NCI-H774 (cell line): ENCODE measurements at regions not wholly inside any gene's neighbourhood (a gene's known extent, or its start where the extent isn't known, plus 50 kb on each side); places are given as distances from the start of the nearest gene placed in this dataset.
"Not testable (repeated sequence)": the region's sequence is repeated elsewhere in the genome, so short reads cannot be mapped to it uniquely, and the experiment has no call there.

Source experiments
- DNase-seq: peaks from one replicate; lab custom pipeline; 2025; lab: John Stamatoyannopoulos, UW

DNA sequence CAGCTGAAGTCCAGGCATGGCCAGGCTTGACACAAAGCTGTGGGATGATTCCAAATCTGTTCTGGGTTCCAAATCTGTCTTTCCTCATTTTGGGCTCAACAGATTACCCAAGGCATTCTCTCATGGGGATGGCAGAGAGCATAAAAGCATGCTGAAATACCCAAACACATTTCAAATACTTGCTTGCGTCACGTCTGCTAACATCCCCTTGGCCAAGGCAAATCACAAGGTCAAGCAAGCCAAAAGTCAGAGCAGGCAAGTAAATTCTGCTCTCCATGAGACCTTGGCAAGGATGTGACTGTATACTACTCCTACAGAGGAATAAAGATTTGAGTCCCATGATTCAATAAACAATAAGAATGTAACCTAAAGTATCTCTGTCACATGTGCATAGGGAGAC, 306.7 kb downstream of the EPB41L4A start:
- no peak for DNase-seq

GRCh38 chr5:112109331-112110007, 309.6 kb downstream of the EPB41L4A start:
- DNase-seq: no peak

- DNase-seq: no peak
Measured at GRCh38 chr5:112106878-112107277, 312.2 kb downstream of the EPB41L4A start.

DNA sequence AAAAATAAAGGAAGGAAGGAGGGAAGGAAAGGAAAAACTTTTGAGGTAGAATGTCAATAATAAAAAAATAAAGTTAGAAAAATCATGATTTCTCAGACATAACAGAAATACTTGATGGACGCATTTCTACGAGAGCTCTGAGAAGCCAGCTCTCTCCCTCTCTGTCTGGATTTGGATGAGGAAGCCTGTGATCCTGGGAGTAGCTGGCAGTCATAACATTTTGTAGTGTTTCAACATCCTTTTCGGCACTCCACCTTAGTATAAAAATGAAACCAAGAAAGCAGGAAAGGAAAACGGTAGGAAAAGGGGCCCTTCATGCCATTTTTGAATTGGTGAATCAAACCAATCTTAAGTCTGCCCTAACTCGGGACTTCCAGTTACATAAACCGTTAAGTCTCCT, 321.3 kb downstream of the EPB41L4A start:
- no peak for DNase-seq

DNA sequence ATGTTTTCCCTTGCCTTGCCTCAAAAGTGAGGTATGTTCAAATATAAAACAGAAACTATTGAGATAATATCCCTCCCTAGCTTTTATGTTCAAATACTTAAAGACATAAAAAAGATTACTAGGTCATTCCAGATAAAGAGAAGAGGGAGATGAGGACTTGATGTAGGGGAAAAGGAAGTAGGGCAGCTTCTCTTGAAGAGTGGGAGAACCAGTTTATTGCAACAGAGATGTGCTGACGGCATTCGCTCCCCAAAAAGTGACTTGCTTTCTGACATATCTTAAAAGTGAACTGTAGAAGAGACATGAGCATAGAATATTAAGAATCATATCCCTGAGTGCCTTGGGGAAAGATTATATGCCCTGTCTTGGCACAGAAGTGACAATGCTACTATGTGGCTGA, 330.2 kb upstream of the NREP start:
- no peak for DNase-seq

GRCh38 chr5:112086740-112087139, 329.7 kb upstream of the NREP start:
- no peak for DNase-seq

DNA sequence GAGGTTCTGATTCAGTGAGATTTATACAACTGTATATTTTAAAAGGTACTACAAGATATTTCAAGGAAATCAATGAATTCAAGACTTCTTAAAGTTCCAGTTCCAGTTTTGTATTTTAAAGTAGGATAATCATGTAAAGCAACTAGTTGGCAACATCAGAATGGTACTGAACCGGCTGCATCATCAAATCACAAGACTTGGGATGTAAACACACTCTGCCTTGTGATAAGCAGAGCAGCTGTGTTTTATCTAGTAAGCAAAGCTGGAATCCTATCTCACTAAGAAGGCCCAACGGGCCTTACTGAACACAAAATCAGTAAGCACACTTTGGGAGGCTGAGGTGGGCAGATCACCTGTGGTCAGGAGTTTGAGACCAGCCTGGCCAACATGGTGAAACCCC, 327.2 kb upstream of the NREP start:
- no peak for DNase-seq

- no peak for DNase-seq
Measured at GRCh38 chr5:112083623-112084022, 326.6 kb upstream of the NREP start.

DNA sequence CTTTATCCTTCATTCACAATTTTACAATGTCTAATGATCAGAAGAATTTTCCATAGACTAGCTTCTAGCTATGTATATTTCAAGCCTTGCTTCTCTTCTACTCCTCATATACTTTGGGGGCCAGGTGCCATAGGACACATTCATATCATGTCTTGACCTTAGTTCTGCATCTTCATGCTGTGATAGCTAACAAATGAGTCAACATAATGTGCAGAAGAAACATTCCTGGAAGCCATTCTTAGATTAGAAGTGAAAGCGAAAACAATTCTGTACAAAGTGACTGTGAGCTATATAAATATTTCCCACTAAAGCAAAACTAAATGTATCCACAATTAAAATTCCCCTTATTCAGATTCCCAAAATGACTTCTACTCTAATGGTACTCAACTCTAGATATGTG, 320.2 kb upstream of the NREP start:
- no peak for DNase-seq

GRCh38 chr5:112070022-112070421, 313.0 kb upstream of the NREP start:
- DNase-seq: no peak

DNA sequence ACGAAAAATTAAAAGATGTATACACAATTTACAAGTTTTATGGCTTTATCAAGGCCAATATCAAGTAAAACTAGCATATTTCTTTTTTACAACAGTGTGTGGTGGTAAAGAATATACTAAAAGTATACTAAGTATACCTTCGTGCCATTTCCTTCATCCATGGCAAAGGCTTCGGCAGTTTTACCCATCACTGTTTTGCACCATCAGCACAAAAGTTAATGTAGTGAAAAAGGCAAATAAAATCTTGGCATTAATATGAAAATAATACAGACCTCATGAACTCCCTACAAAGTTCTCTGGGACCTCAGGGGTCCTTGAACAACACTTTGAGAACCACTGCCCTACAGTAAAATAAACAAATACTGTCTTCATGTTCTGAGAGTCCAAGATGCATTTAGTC, 312.3 kb upstream of the NREP start:
- no peak for DNase-seq

GRCh38 chr5:112068593-112068992, 311.6 kb upstream of the NREP start:
- no peak for DNase-seq

GRCh38 chr5:112065781-112066180, 308.8 kb upstream of the NREP start:
- DNase-seq: no peak

DNA sequence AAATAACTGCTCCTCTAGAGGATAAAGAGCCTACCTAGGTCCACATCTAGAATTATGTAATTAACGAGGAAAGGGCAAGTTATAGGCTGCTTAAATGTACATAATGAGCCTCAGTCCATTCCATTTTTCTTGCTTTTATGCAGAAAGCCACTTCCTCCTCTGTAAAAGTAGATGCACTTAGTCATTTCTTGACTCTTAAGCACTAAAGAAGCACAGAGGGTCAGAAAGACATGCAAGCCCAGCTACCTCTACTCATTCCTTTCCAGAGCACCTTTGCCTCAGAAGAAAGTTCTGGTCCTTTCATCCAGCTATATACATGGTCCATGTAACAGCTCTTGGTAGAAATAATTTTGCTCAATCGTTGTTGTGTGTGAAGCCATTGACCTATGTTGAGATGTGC, 308.0 kb upstream of the NREP start:
- no peak for DNase-seq

DNA sequence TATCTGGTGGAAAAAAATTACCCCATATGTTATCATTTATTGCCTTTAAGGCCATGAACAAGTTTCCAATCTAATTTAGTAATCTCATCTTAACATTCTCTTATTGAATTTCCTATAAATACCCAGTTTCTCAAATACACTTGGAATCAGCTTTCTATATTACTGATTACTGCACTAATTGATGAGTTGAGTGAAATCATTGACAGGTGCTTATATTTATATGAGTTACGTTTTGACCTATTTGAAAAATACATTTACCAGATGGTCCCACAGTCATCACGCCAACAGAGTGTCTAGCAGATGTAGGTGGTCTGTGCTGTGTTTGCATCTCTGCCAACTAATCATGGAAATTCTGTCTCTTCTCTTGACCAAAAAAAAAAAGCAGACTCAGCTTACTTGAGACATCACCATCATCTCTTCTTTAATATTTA, 307.3 kb upstream of the NREP start:
- no peak for DNase-seq

- no peak for DNase-seq
Measured at GRCh38 chr5:112063856-112064255, 306.9 kb upstream of the NREP start.

- DNase-seq: no peak
Measured at GRCh38 chr5:112063191-112063590, 306.2 kb upstream of the NREP start.

DNA sequence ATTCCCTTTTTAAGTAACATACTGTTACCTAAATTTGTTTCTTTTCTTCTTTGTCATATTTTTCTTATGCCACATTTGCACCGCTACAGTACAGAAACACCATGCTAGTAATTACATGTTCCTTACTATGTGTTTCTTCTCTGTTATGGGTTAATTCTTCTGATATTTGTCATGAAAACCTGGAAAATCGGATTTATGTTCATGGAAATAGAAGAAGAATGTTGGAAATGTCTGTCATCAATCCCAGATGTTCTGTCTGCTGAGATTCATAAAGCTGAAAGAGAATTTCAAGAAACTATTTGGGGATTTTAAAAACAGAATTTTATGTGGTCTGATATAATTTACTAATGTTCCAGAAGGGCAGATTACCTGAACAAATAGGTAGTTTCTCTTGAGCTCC, 305.2 kb upstream of the NREP start:
- DNase-seq: no peak

GRCh38 chr5:112061666-112062065, 304.7 kb upstream of the NREP start:
- no peak for DNase-seq

DNA sequence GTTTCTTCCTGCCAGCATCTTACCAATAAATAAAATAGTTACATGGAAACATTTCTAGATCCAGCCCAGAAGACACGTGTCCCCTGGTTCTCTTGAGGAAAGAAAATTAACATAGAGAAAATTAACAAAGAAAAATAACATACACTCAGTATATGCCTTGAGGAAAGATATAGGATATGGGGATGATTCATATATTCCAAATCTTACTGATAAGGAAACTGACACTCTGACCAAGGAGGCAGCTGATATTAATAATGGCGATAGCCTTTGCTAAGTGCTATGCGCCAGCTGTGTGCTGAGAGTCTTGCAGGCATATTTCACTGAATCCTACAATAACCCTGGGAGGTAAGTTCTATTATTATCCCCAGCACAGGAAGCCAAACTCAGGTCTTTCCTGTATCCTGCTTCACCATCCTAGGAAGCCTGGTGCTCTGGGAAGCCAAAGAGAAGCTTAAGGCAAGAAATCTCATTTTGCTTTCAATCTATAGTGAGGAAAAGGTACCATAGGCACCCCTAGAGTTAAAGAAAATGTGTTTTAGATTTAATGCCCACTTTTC, 302.7 kb upstream of the NREP start:
- no peak for DNase-seq

GRCh38 chr5:112049738-112050137, 292.7 kb upstream of the NREP start:
- DNase-seq: no peak

GRCh38 chr5:112036206-112036605, 279.2 kb upstream of the NREP start:
- no peak for DNase-seq

GRCh38 chr5:112034421-112034979, 277.5 kb upstream of the NREP start:
- no peak for DNase-seq

DNA sequence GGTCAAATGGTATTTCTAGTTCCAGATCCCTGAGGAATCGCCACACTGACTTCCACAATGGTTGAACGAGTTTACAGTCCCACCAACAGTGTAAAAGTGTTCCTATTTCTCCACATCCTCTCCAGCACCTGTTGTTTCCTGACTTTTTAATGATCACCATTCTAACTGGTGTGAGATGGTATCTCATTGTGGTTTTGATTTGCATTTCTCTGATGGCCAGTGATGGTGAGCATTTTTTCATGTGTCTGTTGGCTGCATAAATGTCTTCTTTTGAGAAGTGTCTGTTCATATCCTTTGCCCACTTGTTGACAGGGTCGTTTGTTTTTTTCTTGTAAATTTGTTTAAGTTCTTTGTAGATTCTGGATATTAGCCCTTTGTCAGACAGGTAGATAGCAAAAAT, 269.9 kb upstream of the NREP start:
- DNase-seq: not testable (repeated sequence)
